ENCODE measurements at regions not wholly inside any gene's neighbourhood (a gene's known extent, or its start where the extent isn't known, plus 50 kb on each side); places are given as distances from the start of the nearest gene placed in this dataset.

DNA sequence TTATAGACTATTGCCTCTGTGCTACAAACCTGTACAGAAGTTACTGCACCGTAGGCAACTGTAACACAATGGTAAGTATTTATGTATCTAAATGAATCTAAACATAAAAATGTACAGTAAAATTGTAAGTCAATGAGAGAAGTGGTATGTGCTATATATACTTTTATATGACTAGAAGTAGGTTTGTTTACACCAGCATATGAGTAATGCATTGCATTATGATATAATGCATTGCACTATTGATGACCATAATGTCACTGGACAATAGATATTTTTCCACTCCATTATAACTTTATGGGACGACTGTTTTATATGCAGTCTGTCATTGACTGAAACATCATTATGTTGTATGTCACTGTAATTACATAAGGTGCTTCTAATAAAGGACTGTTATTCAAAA, 340.3 kb upstream of the SNX7 start:
- TF ChIP-seq, protein P1, sequence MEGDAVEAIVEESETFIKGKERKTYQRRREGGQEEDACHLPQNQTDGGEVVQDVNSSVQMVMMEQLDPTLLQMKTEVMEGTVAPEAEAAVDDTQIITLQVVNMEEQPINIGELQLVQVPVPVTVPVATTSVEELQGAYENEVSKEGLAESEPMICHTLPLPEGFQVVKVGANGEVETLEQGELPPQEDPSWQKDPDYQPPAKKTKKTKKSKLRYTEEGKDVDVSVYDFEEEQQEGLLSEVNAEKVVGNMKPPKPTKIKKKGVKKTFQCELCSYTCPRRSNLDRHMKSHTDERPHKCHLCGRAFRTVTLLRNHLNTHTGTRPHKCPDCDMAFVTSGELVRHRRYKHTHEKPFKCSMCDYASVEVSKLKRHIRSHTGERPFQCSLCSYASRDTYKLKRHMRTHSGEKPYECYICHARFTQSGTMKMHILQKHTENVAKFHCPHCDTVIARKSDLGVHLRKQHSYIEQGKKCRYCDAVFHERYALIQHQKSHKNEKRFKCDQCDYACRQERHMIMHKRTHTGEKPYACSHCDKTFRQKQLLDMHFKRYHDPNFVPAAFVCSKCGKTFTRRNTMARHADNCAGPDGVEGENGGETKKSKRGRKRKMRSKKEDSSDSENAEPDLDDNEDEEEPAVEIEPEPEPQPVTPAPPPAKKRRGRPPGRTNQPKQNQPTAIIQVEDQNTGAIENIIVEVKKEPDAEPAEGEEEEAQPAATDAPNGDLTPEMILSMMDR (IDR thresholded peaks at IDR 0.05; ENCODE audit: low read depth, low read length), result no peak
- H3K4me3 ChIP-seq (ENCODE audit: low read depth, low read length), result no peak overlapping the region

DNA sequence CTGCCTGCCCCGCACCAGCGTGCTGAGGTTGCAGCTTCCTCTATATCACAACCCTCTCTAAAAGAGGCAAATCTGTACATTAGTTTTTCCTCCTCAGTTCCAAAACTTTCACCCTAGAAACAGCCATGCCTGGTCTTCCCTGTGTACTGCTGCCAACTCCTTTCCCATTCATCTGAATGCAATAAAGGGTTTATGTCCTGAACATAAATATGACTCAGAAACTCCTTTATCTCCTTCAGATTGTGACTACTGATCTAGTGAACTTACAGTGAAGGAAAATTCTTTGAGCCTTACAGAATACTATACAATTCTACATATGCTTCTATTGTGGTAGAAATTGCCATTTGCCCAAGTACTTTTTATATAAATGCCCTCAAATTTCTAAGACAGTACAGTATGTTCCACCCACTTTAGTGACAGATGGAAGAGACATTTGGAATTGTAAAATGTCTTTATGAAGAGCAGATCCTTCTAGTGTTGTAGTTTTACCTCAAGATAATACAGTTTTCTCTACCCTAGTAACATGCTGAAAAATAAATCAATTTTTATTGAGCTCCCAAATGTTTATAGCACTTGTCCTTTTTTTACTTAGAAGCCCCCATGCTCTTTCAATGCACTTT, 345.1 kb upstream of the SNX7 start:
- TF ChIP-seq, protein P1 (IDR thresholded peaks at IDR 0.05; ENCODE audit: low read depth, low read length), result no peak
- H3K4me3 ChIP-seq (ENCODE audit: low read depth, low read length), result no peak overlapping the region

DNA sequence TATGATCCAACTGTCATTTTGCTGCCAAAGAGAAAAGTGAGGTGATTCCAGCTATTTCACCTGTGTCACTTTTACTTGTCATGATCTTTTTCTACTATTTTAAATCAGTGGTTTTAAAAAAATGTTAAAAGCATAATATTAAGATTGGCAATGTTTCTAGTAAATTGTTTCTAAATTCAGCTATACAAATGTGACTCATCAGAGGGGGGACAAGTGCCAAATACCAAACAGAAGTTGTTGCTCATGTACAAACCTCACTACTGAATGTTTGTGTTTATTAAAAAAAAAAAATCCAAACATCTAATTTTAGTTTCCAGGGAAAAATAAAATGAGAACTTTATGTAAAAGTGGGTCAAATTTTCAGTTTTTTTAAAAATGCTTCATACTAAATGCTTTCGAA, 346.2 kb upstream of the SNX7 start:
- TF ChIP-seq, protein P1 (IDR thresholded peaks at IDR 0.05; ENCODE audit: low read depth, low read length), result no peak
- H3K4me3 ChIP-seq (ENCODE audit: low read depth, low read length), result no peak overlapping the region

DNA sequence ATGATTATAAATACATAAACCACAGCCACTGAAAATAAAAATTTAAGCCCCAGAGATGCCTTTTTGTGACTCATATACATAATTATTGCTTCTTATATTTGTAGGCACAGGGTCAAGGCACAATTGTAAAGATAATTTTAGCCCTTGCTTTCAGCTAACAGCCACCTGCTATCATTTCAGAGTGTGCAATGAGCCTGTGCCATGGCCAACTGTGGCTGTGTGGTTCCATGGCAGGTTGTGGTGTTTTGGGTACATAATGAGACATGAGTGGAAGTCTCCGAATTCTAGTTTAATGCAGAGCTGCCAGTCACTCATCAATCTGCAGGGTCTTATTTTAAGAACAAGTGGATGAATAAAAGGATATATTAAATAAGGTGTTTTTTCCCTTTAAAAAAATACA, 346.9 kb upstream of the SNX7 start:
- TF ChIP-seq, protein P1 (IDR thresholded peaks at IDR 0.05; ENCODE audit: low read depth, low read length), result no peak

DNA sequence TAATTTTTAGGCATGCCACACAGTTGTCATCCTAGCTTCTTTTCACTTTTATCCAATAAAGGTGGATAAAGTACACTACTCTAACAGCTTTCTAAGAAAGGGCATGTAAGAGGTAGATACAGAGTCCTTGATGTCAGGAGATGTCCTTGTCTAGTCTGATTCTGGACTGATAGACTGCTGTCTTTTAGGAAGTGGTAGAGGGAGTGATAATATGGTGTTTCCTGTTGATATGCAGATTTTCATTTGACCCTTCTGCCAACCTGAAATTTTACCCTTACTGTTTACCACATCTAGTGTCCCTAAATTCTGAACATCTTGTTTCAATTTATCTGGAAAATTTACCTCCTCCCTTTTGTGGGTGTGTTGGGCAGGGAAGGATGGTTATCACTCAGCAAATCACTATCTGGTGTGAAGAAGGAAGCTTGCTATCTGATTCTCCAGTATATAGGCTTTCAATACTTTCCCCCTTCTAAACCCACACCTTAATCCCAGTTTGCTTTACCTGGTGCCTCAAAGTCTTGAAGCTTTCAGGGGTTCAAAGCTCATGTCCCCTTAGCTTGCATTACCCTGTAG, 354.9 kb upstream of the SNX7 start:
- H3K4me3 ChIP-seq (ENCODE audit: low read depth, low read length), result no peak overlapping the region
- TF ChIP-seq, protein P1 (IDR thresholded peaks at IDR 0.05; ENCODE audit: low read depth, low read length), result no peak

More for the DNA sequence above, 346.9 kb upstream of the SNX7 start:
- H3K4me3 ChIP-seq (ENCODE audit: low read depth, low read length), result no peak overlapping the region

DNA sequence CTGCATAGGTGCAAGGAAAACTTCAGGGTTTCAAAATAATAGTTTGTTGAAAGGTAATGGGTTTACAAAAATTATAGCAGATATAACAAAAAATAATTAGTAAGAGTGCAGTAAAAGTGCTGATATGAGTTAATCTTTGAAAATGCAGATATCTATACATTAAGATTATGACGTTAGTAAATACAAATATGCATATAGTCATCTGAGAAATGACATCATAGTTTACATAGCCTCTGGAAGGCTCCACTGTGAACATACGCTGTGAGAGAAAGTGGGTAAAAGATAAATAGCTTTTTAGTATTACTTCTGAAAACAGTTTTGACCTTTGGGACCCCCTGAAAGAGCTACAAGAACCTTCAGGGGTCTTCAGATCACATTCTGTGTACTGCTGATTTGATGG, 356.2 kb upstream of the SNX7 start:
- TF ChIP-seq, protein P1 (IDR thresholded peaks at IDR 0.05; ENCODE audit: low read depth, low read length), result no peak
- H3K4me3 ChIP-seq (ENCODE audit: low read depth, low read length), result no peak overlapping the region

DNA sequence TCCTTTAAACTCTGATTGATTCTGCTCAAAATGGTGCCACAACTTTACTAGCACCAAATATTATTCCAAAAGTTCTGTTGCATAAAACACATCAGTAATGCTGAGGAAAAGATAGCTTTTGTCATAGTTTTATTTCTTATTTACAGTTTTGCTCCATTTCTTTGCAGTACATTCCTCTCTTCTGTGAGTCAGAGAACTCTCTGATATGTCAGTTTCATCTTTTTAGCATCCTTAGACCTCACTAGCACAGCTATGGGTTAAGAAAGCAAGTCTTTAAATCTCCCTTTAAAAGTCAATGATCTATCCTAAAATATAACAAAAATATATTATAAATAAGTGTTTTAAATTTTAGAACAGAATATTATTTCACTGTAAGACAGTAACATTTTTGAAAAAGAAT, 356.6 kb upstream of the SNX7 start:
- TF ChIP-seq, protein P1 (IDR thresholded peaks at IDR 0.05; ENCODE audit: low read depth, low read length), result no peak
- H3K4me3 ChIP-seq (ENCODE audit: low read depth, low read length), result no peak overlapping the region

Measured in WI38 (cell line).